Mammary epithelial cell (primary cell): ENCODE measurements at regions not wholly inside any gene's neighbourhood (a gene's known extent, or its start where the extent isn't known, plus 50 kb on each side); places are given as distances from the start of the nearest gene placed in this dataset.
A peak's percentile ranks its signal among the peaks of the same experiment; 100 is the strongest.

Source experiments
- EZH2 ChIP-seq: IDR thresholded peaks from 2 replicates; pipeline ENCODE4 v1.6.1; 2012; ENCODE audit warnings: low read length, inconsistent platforms, borderline replicate concordance
- TF ChIP-seq, protein P1 (sequence below), 2 donors: IDR thresholded peaks in 1 of 2; conservative IDR thresholded peaks in 1 of 2; 2 replicates each; pipeline ENCODE4 v1.5.1; 2011 to 2012; ENCODE audit warnings: inconsistent platforms in 2 of 2, low read length in 2 of 2, mild to moderate bottlenecking in 2 of 2, control low read depth in 1 of 2, low read depth in 1 of 2; ENCODE audit not compliant: insufficient read depth in 1 of 2; ENCODE audit errors: extremely low read depth in 1 of 2

DNA sequence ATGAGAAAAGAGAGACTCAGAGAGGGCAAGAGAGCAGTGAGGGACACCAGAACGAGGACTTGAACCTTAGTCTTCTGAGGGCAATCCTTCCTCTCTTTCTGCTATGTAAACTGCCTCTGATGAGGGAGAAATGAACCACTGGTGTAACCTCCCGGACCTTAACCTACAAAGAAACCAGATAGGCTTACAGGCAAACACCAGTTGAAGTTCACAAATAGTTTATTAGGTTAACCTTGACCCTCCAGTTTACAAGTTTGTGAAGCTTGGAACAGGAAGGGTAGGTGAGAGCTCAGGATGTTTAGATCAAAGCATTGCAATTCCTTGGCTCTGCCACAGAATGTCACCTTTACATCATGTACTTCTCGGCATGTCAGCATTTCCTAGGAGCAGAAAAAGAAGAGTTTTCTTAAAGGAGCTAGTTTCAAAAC is 486.4 kb upstream of the SPRED2 start:
- TF ChIP-seq, protein P1, sequence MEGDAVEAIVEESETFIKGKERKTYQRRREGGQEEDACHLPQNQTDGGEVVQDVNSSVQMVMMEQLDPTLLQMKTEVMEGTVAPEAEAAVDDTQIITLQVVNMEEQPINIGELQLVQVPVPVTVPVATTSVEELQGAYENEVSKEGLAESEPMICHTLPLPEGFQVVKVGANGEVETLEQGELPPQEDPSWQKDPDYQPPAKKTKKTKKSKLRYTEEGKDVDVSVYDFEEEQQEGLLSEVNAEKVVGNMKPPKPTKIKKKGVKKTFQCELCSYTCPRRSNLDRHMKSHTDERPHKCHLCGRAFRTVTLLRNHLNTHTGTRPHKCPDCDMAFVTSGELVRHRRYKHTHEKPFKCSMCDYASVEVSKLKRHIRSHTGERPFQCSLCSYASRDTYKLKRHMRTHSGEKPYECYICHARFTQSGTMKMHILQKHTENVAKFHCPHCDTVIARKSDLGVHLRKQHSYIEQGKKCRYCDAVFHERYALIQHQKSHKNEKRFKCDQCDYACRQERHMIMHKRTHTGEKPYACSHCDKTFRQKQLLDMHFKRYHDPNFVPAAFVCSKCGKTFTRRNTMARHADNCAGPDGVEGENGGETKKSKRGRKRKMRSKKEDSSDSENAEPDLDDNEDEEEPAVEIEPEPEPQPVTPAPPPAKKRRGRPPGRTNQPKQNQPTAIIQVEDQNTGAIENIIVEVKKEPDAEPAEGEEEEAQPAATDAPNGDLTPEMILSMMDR (conservative IDR thresholded peaks at IDR 0.05 in 1 of 2, IDR thresholded peaks at IDR 0.05 in 1 of 2; ENCODE audit: extremely low read depth in 1 of 2, insufficient read depth in 1 of 2, low read depth in 1 of 2, low read length in 2 of 2), result peak in 1 of 2 donors; percentile 22
- no peak for TF ChIP-seq EZH2
